Stimulated activated CD4-positive, alpha-beta T cell treated with anti-CD3 and anti-CD28 coated beads, Interleukin-4, amount 100 ng/mL, for 1 hour (primary cell): ENCODE measurements at regions not wholly inside any gene's neighbourhood (a gene's known extent, or its start where the extent isn't known, plus 50 kb on each side); places are given as distances from the start of the nearest gene placed in this dataset.
"Not testable (repeated sequence)": the region's sequence is repeated elsewhere in the genome, so short reads cannot be mapped to it uniquely, and the experiment has no call there.

Experiments
- DNase-seq: peaks from one replicate; pipeline ENCODE4 v3.0.0-alpha.2; 2020

GRCh38 chr7:68038621-68039314 lies 1042.1 kb downstream of the TYW1 start:
- DNase-seq = no peak

GRCh38 chr7:68041554-68041953 lies 1044.9 kb downstream of the TYW1 start:
- DNase-seq = no peak

GRCh38 chr7:68043546-68043945 lies 1046.9 kb downstream of the TYW1 start:
- DNase-seq = no peak

GRCh38 chr7:68050627-68051026 lies 1054.0 kb downstream of the TYW1 start:
- no peak for DNase-seq

- no peak for DNase-seq
Measured at GRCh38 chr7:68058014-68058413, 1061.4 kb downstream of the TYW1 start.

- no peak for DNase-seq
Measured at GRCh38 chr7:68063171-68063570, 1066.5 kb downstream of the TYW1 start.

- no peak for DNase-seq
Measured at GRCh38 chr7:68065581-68065980, 1068.9 kb downstream of the TYW1 start.

- no peak for DNase-seq
Measured at GRCh38 chr7:68067845-68068244, 1071.2 kb downstream of the TYW1 start.

- DNase-seq = no peak
Measured at GRCh38 chr7:68070992-68071391, 1074.4 kb downstream of the TYW1 start.

GRCh38 chr7:68073701-68074100 lies 1077.1 kb downstream of the TYW1 start:
- no peak for DNase-seq

- no peak for DNase-seq
Measured at GRCh38 chr7:68074242-68074641, 1077.6 kb downstream of the TYW1 start.

GRCh38 chr7:68078157-68078710 lies 1081.6 kb downstream of the TYW1 start:
- DNase-seq = no peak

GRCh38 chr7:68082066-68082960 lies 1085.7 kb downstream of the TYW1 start:
- DNase-seq = not testable (repeated sequence)

- DNase-seq = not testable (repeated sequence)
Measured at GRCh38 chr7:68082961-68083657, 1086.5 kb downstream of the TYW1 start.

GRCh38 chr7:68087401-68087800 lies 1090.8 kb downstream of the TYW1 start:
- no peak for DNase-seq

- DNase-seq = no peak
Measured at GRCh38 chr7:68088879-68089278, 1092.2 kb downstream of the TYW1 start.

- not testable (repeated sequence) for DNase-seq
Measured at GRCh38 chr7:68090256-68090655, 1093.6 kb downstream of the TYW1 start.

GRCh38 chr7:68103319-68103718 lies 1106.7 kb downstream of the TYW1 start:
- no peak for DNase-seq

GRCh38 chr7:68107261-68107660 lies 1110.6 kb downstream of the TYW1 start:
- DNase-seq = no peak

- DNase-seq = no peak
Measured at GRCh38 chr7:68107968-68108367, 1111.3 kb downstream of the TYW1 start.

- DNase-seq = no peak
Measured at GRCh38 chr7:68109299-68109698, 1112.7 kb downstream of the TYW1 start.

- DNase-seq = no peak
Measured at GRCh38 chr7:68119411-68119810, 1122.8 kb downstream of the TYW1 start.

- no peak for DNase-seq
Measured at GRCh38 chr7:68121056-68121455, 1124.4 kb downstream of the TYW1 start.
